H9 (cell line): ENCODE measurements at regions not wholly inside any gene's neighbourhood (a gene's known extent, or its start where the extent isn't known, plus 50 kb on each side); places are given as distances from the start of the nearest gene placed in this dataset.

Experiments used
- DNase-seq: peaks from one replicate; pipeline ENCODE4 v3.0.0-alpha.2; 2017
- H2AFZ ChIP-seq: one replicate; pipeline ENCODE4 v1.6.1; 2013; ENCODE audit warnings: mild to moderate bottlenecking, low read length, control low read depth, moderate library complexity
- H2AK5ac ChIP-seq: 2 replicates; pipeline ENCODE4 v1.6.1; 2013; ENCODE audit warnings: low read length, control low read depth, mixed read lengths; ENCODE audit not compliant: insufficient read length
- H2BK120ac ChIP-seq: one replicate; pipeline ENCODE4 v1.6.1; 2013; ENCODE audit warnings: low read depth, mild to moderate bottlenecking, low read length, control low read depth, inconsistent platforms; ENCODE audit not compliant: poor library complexity, severe bottlenecking
- H2BK12ac ChIP-seq: 2 replicates; pipeline ENCODE4 v1.6.1; 2013; ENCODE audit warnings: low read length, control low read depth, mixed read lengths, low read depth; ENCODE audit not compliant: insufficient read length
- H2BK15ac ChIP-seq: 2 replicates; pipeline ENCODE4 v1.6.1; 2013; ENCODE audit warnings: low read depth, low read length, control low read depth
- H2BK20ac ChIP-seq: one replicate; pipeline ENCODE4 v1.6.1; 2013; ENCODE audit warnings: low read depth, mild to moderate bottlenecking, low read length, control low read depth, inconsistent platforms; ENCODE audit not compliant: poor library complexity, severe bottlenecking
- H2BK5ac ChIP-seq: 2 replicates; pipeline ENCODE4 v1.6.1; 2013; ENCODE audit warnings: low read length, control low read depth, mixed read lengths; ENCODE audit not compliant: insufficient read length
- H3K14ac ChIP-seq: 2 replicates; pipeline ENCODE4 v1.6.1; 2013; ENCODE audit warnings: low read length, control low read depth; ENCODE audit not compliant: insufficient read depth
- H3K18ac ChIP-seq: 2 replicates; pipeline ENCODE4 v1.6.1; 2013; ENCODE audit warnings: low read depth, mild to moderate bottlenecking, mixed read lengths, low read length, control low read depth; ENCODE audit not compliant: insufficient read length
- H3K23ac ChIP-seq: 2 replicates; pipeline ENCODE4 v1.6.1; 2013; ENCODE audit warnings: low read length, control low read depth, mixed read lengths, low read depth; ENCODE audit not compliant: insufficient read length
- H3K23me2 ChIP-seq: 2 replicates; pipeline ENCODE4 v1.6.1; 2013; ENCODE audit warnings: low read depth, mild to moderate bottlenecking, mixed read lengths, low read length, control low read depth; ENCODE audit not compliant: insufficient read length, poor library complexity, severe bottlenecking
- H3K27ac ChIP-seq: 2 replicates; pipeline ENCODE4 v1.5.1; 2013; ENCODE audit warnings: low read length, control low read depth, mixed read lengths, low read depth; ENCODE audit not compliant: insufficient read length
- H3K27me3 ChIP-seq: 2 replicates; pipeline ENCODE4 v1.6.1; 2013; ENCODE audit warnings: low read length, control low read depth, inconsistent platforms; ENCODE audit not compliant: insufficient read depth
- H3K4ac ChIP-seq: 2 replicates; pipeline ENCODE4 v1.6.1; 2013; ENCODE audit warnings: low read depth, mild to moderate bottlenecking, control low read depth, inconsistent platforms, low read length, moderate library complexity
- H3K4me1 ChIP-seq: 2 replicates; pipeline ENCODE4 v1.6.1; 2013; ENCODE audit warnings: low read length, control low read depth, inconsistent platforms; ENCODE audit not compliant: insufficient read depth
- H3K4me2 ChIP-seq: 2 replicates; pipeline ENCODE4 v1.6.1; 2013; ENCODE audit warnings: low read length, control low read depth, mixed read lengths; ENCODE audit not compliant: insufficient read length, insufficient read depth
- H3K56ac ChIP-seq: 2 replicates; pipeline ENCODE4 v1.6.1; 2013; ENCODE audit warnings: low read depth, mild to moderate bottlenecking, mixed read lengths, low read length, control low read depth; ENCODE audit not compliant: insufficient read length
- H3K79me1 ChIP-seq: 2 replicates; pipeline ENCODE4 v1.6.1; 2013; ENCODE audit warnings: low read depth, mild to moderate bottlenecking, moderate library complexity, low read length, control low read depth, inconsistent platforms; ENCODE audit not compliant: insufficient read depth, poor library complexity, severe bottlenecking
- H3K79me2 ChIP-seq: 2 replicates; pipeline ENCODE4 v1.6.1; 2013; ENCODE audit warnings: low read length, control low read depth, inconsistent platforms; ENCODE audit not compliant: insufficient read depth
- H3K9ac ChIP-seq: 2 replicates; pipeline ENCODE4 v1.6.1; 2013; ENCODE audit warnings: low read length, control low read depth, mixed read lengths; ENCODE audit not compliant: insufficient read length; ENCODE audit errors: extremely low read depth
- H3K9me3 ChIP-seq: one replicate; pipeline ENCODE4 v1.6.1; 2013; ENCODE audit warnings: low read depth, low read length, inconsistent platforms; ENCODE audit not compliant: control insufficient read depth
- H3T11ph ChIP-seq: one replicate; pipeline ENCODE4 v1.6.1; 2013; ENCODE audit warnings: mild to moderate bottlenecking, low read length, control low read depth, inconsistent platforms
- H4K20me1 ChIP-seq: one replicate; pipeline ENCODE4 v1.6.1; 2013; ENCODE audit not compliant: control insufficient read depth, insufficient read length, insufficient read depth
- H4K5ac ChIP-seq: 2 replicates; pipeline ENCODE4 v1.6.1; 2013; ENCODE audit warnings: low read depth, mild to moderate bottlenecking, mixed read lengths, low read length, control low read depth; ENCODE audit not compliant: insufficient read length
- H4K8ac ChIP-seq: replicated peaks from 2 replicates; pipeline ENCODE4 v1.6.1; 2013; ENCODE audit warnings: low read length, control low read depth, mixed read lengths, low read depth; ENCODE audit not compliant: insufficient read length
- H4K91ac ChIP-seq: 2 replicates; pipeline ENCODE4 v1.6.1; 2013; ENCODE audit warnings: low read depth, mild to moderate bottlenecking, moderate library complexity, mixed read lengths, low read length, control low read depth; ENCODE audit not compliant: insufficient read length
- H3K27ac Mint-ChIP-seq, 3 experiments: 2 replicates in 2 of 3; 3 replicates in 1 of 3; pipeline ENCODE4 v1.8.0; 2020 to 2021; ENCODE audit warnings: mixed read lengths in 3 of 3, mild to moderate bottlenecking in 1 of 3, moderate library complexity in 1 of 3
- H3K27me3 Mint-ChIP-seq: 2 replicates; pipeline ENCODE4 v1.8.0; 2021; ENCODE audit warnings: low read depth, mild to moderate bottlenecking, moderate library complexity, mixed read lengths
- H3K36me3 Mint-ChIP-seq, 3 experiments: 2 replicates in 2 of 3; 3 replicates in 1 of 3; pipeline ENCODE4 v1.8.0; 2020 to 2021; ENCODE audit warnings: low read depth in 3 of 3, mixed read lengths in 3 of 3; ENCODE audit not compliant: insufficient read depth in 1 of 3
- H3K4me1 Mint-ChIP-seq, 2 experiments: 2 replicates each; pipeline ENCODE4 v1.8.0; 2020; ENCODE audit warnings: mixed read lengths in 2 of 2
- H3K4me3 Mint-ChIP-seq, 2 experiments: 2 replicates in 1 of 2; 3 replicates in 1 of 2; pipeline ENCODE4 v1.8.0; 2020 to 2021; ENCODE audit warnings: mild to moderate bottlenecking in 2 of 2, mixed read lengths in 2 of 2, moderate library complexity in 1 of 2
- H3K9me3 Mint-ChIP-seq, 2 experiments: 2 replicates in 1 of 2; 3 replicates in 1 of 2; pipeline ENCODE4 v1.8.0; 2020; ENCODE audit warnings: mild to moderate bottlenecking in 2 of 2, mixed read lengths in 2 of 2, moderate library complexity in 1 of 2
- TF ChIP-seq, protein P1 (sequence below): fragments of 200-600 bp; sonication (generic); conservative IDR thresholded peaks from 3 replicates; pipeline ENCODE4 v1.8.0; 2021; ENCODE audit warnings: antibody characterized with exemption, mild to moderate bottlenecking

DNA sequence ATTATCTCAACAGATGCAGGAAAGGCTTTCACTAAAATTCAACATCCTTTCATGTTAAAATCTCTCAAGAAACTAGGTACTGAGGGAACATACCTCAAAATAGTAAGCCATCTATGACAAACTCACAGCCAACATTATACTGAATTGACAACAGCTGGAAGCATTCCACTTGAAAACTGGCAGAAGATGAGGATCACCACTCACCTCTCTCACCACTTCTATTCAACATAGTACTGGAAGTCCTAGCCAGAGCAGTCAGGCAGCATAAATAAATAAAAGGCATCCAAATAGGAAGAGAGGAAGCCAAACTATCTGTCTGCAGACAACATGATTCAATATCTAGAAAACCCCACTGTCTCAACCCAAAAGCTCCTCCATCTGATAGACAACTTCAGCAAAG, 203.6 kb upstream of the GRAMD2B start:
- no peak overlapping the region for H3K56ac ChIP-seq
- no peak overlapping the region for H4K5ac ChIP-seq
- no peak overlapping the region for H3K9ac ChIP-seq
- no peak overlapping the region for H2BK5ac ChIP-seq
- H3K9me3 ChIP-seq = no peaks in the 10 kb centered on the region
- no peak overlapping the region for H3T11ph ChIP-seq
- TF ChIP-seq, protein P1, sequence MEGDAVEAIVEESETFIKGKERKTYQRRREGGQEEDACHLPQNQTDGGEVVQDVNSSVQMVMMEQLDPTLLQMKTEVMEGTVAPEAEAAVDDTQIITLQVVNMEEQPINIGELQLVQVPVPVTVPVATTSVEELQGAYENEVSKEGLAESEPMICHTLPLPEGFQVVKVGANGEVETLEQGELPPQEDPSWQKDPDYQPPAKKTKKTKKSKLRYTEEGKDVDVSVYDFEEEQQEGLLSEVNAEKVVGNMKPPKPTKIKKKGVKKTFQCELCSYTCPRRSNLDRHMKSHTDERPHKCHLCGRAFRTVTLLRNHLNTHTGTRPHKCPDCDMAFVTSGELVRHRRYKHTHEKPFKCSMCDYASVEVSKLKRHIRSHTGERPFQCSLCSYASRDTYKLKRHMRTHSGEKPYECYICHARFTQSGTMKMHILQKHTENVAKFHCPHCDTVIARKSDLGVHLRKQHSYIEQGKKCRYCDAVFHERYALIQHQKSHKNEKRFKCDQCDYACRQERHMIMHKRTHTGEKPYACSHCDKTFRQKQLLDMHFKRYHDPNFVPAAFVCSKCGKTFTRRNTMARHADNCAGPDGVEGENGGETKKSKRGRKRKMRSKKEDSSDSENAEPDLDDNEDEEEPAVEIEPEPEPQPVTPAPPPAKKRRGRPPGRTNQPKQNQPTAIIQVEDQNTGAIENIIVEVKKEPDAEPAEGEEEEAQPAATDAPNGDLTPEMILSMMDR = no peak
- H3K4me2 ChIP-seq = no peak overlapping the region
- peaks cover 2 to 14% (median 4%) of the 10 kb centered on the region in 3 experiments; a peak in 6 of 7 replicates for H3K36me3 Mint-ChIP-seq
- no peak overlapping the region for H3K14ac ChIP-seq
- no peak overlapping the region for H4K8ac ChIP-seq
- H2BK12ac ChIP-seq = no peak overlapping the region
- H3K79me1 ChIP-seq = no peaks in the 10 kb centered on the region
- no peak overlapping the region for H3K23ac ChIP-seq
- H3K27ac ChIP-seq = no peak overlapping the region
- H3K4ac ChIP-seq = no peak overlapping the region
- peaks cover 14 to 16% of the 10 kb centered on the region in 2 experiments; a peak in 4 of 5 replicates for H3K9me3 Mint-ChIP-seq
- H2AK5ac ChIP-seq = no peak overlapping the region
- H3K4me1 Mint-ChIP-seq = peaks cover 0 to 3% of the 10 kb centered on the region in 2 experiments; a peak in 1 of 4 replicates
- H3K27ac Mint-ChIP-seq = no peak overlapping the region
- H2AFZ ChIP-seq = no peak overlapping the region
- H2BK120ac ChIP-seq = no peak overlapping the region
- no peaks in the 10 kb centered on the region for H3K4me1 ChIP-seq
- H3K27me3 Mint-ChIP-seq = no peaks in the 10 kb centered on the region
- no peak overlapping the region for H3K18ac ChIP-seq
- no peaks in the 10 kb centered on the region for H3K23me2 ChIP-seq
- H3K27me3 ChIP-seq = no peaks in the 10 kb centered on the region
- no peaks in the 10 kb centered on the region for H4K20me1 ChIP-seq
- no peaks in the 10 kb centered on the region for H3K79me2 ChIP-seq
- no peak overlapping the region for H3K4me3 Mint-ChIP-seq
- H4K91ac ChIP-seq = no peak overlapping the region
- no peak for DNase-seq
- no peak overlapping the region for H2BK20ac ChIP-seq
- H2BK15ac ChIP-seq = no peak overlapping the region
